ENCODE measurements at regions not wholly inside any gene's neighbourhood (a gene's known extent, or its start where the extent isn't known, plus 50 kb on each side); places are given as distances from the start of the nearest gene placed in this dataset.
"Not testable (repeated sequence)": the region's sequence is repeated elsewhere in the genome, so short reads cannot be mapped to it uniquely, and the experiment has no call there.

GRCh38 chr4:10226756-10227155 lies 110.2 kb upstream of the WDR1 start:
- no peak for DNase-seq (ENCODE audit: low read depth)
- TF ChIP-seq CTCF (IDR thresholded peaks at IDR 0.05; ENCODE audit: control insufficient read depth, extremely low read depth, insufficient read depth): no peak
- no peak overlapping the region for H3K4me3 ChIP-seq (ENCODE audit: low read depth, low read length)

GRCh38 chr4:10225096-10225495 lies 108.5 kb upstream of the WDR1 start:
- DNase-seq (ENCODE audit: low read depth): no peak
- H3K4me3 ChIP-seq (ENCODE audit: low read depth, low read length): no peak overlapping the region
- no peak for TF ChIP-seq CTCF (IDR thresholded peaks at IDR 0.05; ENCODE audit: control insufficient read depth, extremely low read depth, insufficient read depth)

- no peak overlapping the region for H3K4me3 ChIP-seq (ENCODE audit: low read depth, low read length)
- TF ChIP-seq CTCF (IDR thresholded peaks at IDR 0.05; ENCODE audit: control insufficient read depth, extremely low read depth, insufficient read depth): no peak
- DNase-seq (ENCODE audit: low read depth): no peak
Measured at GRCh38 chr4:10223782-10224181, 107.2 kb upstream of the WDR1 start.

- H3K4me3 ChIP-seq (ENCODE audit: low read depth, low read length); DNase-seq (ENCODE audit: low read depth): not testable (repeated sequence)
Measured at GRCh38 chr4:10213481-10213880, 96.9 kb upstream of the WDR1 start.

GRCh38 chr4:10212901-10213300 lies 96.3 kb upstream of the WDR1 start:
- TF ChIP-seq CTCF (IDR thresholded peaks at IDR 0.05; ENCODE audit: control insufficient read depth, extremely low read depth, insufficient read depth): no peak
- H3K4me3 ChIP-seq (ENCODE audit: low read depth, low read length): no peak overlapping the region
- no peak for DNase-seq (ENCODE audit: low read depth)

- no peak for DNase-seq (ENCODE audit: low read depth)
- no peak for TF ChIP-seq CTCF (IDR thresholded peaks at IDR 0.05; ENCODE audit: control insufficient read depth, extremely low read depth, insufficient read depth)
- H3K4me3 ChIP-seq (ENCODE audit: low read depth, low read length): no peak overlapping the region
Measured at GRCh38 chr4:10212400-10212799, 95.8 kb upstream of the WDR1 start.

- TF ChIP-seq CTCF (IDR thresholded peaks at IDR 0.05; ENCODE audit: control insufficient read depth, extremely low read depth, insufficient read depth): no peak
- H3K4me3 ChIP-seq (ENCODE audit: low read depth, low read length): no peak overlapping the region
- DNase-seq (ENCODE audit: low read depth): no peak
Measured at GRCh38 chr4:10207116-10207515, 90.5 kb upstream of the WDR1 start.

- no peak for TF ChIP-seq CTCF (IDR thresholded peaks at IDR 0.05; ENCODE audit: control insufficient read depth, extremely low read depth, insufficient read depth)
- no peak overlapping the region for H3K4me3 ChIP-seq (ENCODE audit: low read depth, low read length)
- no peak for DNase-seq (ENCODE audit: low read depth)
Measured at GRCh38 chr4:10205223-10205622, 88.6 kb upstream of the WDR1 start.

Measured in LNCaP clone FGC (cell line).